22Rv1 (cell line): ENCODE measurements at regions not wholly inside any gene's neighbourhood (a gene's known extent, or its start where the extent isn't known, plus 50 kb on each side); places are given as distances from the start of the nearest gene placed in this dataset.

Experiments used
- H3K27ac ChIP-seq: fragments of 450-650 bp; 2 replicates; pipeline ENCODE4 v1.5.1; 2017
- CTCF ChIP-seq: fragments of 450-650 bp; IDR thresholded peaks from 2 replicates; pipeline ENCODE4 v1.5.1; 2017; ENCODE audit warnings: mild to moderate bottlenecking
- ZFX ChIP-seq: fragments of 450-650 bp; IDR thresholded peaks from 2 replicates; pipeline ENCODE4 v1.6.1; 2017; ENCODE audit warnings: antibody characterized with exemption, borderline replicate concordance

GRCh38 chr19:29016926-29017760 is 195.8 kb downstream of the UQCRFS1 start:
- TF ChIP-seq ZFX, result no peak
- TF ChIP-seq CTCF, result no peak
- H3K27ac ChIP-seq, result no peak overlapping the region

GRCh38 chr19:29016353-29016752 is 196.6 kb downstream of the UQCRFS1 start:
- TF ChIP-seq ZFX, result no peak
- TF ChIP-seq CTCF, result no peak
- no peak overlapping the region for H3K27ac ChIP-seq

GRCh38 chr19:29015569-29015968 is 197.4 kb downstream of the UQCRFS1 start:
- no peak overlapping the region for H3K27ac ChIP-seq
- TF ChIP-seq CTCF, result no peak
- TF ChIP-seq ZFX, result no peak

- TF ChIP-seq CTCF (no peak), ZFX (no peak)
- no peak overlapping the region for H3K27ac ChIP-seq
Measured at GRCh38 chr19:29014857-29015436, 198.0 kb downstream of the UQCRFS1 start.

- no peak overlapping the region for H3K27ac ChIP-seq
- no peak for TF ChIP-seq CTCF
- no peak for TF ChIP-seq ZFX
Measured at GRCh38 chr19:29013988-29014387, 199.0 kb downstream of the UQCRFS1 start.

- H3K27ac ChIP-seq, result no peak overlapping the region
- no peak for TF ChIP-seq CTCF
- TF ChIP-seq ZFX, result no peak
Measured at GRCh38 chr19:29013325-29013724, 199.6 kb downstream of the UQCRFS1 start.

GRCh38 chr19:29012457-29012856 is 200.5 kb downstream of the UQCRFS1 start:
- H3K27ac ChIP-seq, result no peak overlapping the region
- TF ChIP-seq CTCF, result no peak
